GM21723 (cell line): ENCODE measurements at regions not wholly inside any gene's neighbourhood (a gene's known extent, or its start where the extent isn't known, plus 50 kb on each side); places are given as distances from the start of the nearest gene placed in this dataset.

Experiments
- ATAC-seq: cut with Tn5 transposase; IDR thresholded peaks from one replicate; pipeline ENCODE4 v1.9.1; 2021; ENCODE audit warnings: mild to moderate bottlenecking, moderate library complexity; ENCODE audit not compliant: unreplicated experiment

- ATAC-seq = no peak
These were observed 52.8 kb upstream of the DHX15 start for GRCh38 chr4:24637173-24637572.

GRCh38 chr4:24638396-24638875 is 54.1 kb upstream of the DHX15 start:
- ATAC-seq = no peak

GRCh38 chr4:24639714-24640113 is 55.4 kb upstream of the DHX15 start:
- ATAC-seq = no peak

GRCh38 chr4:24640366-24640765 is 56.0 kb upstream of the DHX15 start:
- no peak for ATAC-seq

DNA sequence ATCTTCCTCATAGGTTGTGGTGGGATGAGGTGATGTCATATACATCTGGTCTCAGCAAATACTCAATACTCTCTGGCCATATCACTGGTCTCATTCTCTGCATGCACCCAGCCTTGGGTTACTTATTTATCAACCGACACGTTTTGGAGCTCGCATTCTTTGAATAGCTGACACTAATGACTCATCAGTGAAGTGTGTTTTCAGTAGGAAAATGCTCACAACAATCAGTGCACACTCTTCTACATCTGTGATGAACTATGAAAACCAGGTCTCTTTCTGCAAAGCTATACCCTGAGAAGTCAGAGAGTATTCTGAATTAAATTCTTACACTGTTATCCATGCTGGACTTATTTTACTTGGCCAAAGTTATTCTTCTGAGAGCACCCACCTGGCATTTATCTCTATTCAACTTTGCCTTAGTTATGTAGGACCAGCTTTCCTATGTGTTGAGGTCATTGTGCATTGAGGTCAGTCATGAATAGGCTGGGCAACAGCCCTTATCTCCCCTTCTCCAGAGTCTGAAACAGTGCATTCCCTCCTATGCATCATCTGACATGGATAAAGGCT is 58.7 kb upstream of the DHX15 start:
- no peak for ATAC-seq

GRCh38 chr4:24643774-24644520 is 59.6 kb upstream of the DHX15 start:
- no peak for ATAC-seq

- ATAC-seq = no peak
These were observed 60.8 kb upstream of the DHX15 start for GRCh38 chr4:24644983-24645764.

DNA sequence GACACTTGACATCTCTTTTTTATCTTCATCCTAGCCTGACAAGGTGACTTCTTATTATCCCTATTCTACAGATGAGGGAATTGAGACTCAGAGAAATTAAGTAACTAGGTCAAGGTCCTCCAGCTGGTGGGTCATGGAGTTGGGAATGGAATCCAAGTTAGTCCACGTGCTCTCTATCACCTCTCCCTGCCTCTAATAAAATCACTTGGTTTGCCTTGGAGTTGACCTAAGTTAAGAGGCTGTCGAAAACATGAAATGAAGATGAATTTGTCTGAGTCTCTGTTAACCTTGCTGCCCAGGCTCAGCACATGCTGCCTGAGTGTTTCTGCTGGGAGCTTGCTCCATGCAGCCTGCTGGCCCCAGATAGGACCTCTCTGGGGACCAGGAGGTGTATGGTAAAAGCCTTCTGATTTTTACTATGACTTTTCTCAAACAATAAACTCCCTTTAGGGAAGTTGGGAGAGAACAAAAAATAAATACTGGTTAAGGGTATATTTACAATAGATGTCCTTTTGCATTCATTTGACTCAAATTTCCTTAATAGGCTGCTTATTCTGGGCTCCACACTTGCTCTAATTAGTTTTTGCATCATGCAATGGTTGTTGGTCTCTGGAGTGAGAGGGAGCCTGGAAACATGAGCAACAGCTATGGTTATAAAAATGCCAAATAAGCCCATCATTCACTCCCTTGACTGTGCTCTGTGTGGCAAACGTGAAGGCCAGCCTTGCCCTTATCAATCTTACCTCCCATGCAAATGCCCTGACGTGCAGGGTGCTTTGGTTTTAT is 61.6 kb upstream of the DHX15 start:
- no peak for ATAC-seq

- ATAC-seq = no peak
These were observed 62.6 kb upstream of the DHX15 start for GRCh38 chr4:24646798-24647460.

DNA sequence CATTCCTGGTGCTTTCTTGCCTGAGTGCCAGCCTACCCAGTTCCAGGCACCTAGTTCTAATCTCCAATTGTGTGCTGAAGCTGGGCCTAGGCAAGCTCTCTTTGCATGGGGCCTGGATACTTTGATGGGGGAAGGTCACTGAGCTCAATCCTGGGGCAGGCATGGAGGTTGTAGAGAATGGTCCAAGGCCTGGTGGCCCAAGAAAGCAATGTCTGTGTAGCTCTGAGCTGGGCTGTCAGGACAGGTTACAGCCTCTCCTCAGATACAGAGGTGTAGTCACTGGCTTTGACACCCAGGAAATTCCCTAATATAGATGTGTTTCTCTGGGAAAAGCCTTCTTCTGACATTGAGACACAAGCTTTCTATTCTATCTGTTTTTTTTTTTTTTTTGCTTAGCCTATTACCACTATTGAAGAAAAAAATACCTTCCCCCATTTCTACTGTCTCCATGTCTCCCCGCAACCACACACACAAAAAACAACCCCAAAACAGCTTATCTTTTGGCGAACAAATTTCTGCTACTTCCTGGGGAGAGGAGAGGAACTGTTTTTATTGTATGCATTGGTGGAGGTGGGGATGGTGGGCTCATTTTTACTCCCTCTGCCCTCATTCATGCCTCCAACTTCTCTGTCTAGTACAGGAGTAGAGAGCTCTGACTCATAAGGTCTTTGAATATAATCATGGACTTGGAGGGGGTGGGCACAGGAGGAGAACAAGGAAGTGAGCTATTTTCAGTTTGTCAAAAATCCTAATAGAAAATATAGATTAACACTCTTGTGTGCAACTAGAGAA is 66.7 kb upstream of the DHX15 start:
- no peak for ATAC-seq

DNA sequence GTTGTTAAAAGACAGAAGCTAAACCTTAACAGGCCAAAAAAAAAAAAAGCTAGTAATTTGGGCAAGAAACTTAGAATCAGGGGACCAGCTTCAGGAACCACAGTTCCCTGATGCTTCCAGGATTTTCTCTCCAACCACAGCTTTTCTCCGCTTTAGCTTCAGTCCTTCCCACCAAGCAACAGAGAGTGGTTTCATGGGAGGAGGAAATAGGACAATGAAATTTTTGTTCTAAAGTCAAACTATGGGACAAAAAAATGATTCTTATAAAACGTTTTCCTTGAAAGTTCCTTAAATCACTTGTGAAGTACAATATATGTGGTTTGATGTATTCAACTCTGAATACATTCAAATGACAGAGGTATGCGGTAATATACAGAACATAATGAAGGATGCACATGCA is 71.0 kb upstream of the DHX15 start:
- ATAC-seq = no peak

GRCh38 chr4:24655971-24656370 is 71.6 kb upstream of the DHX15 start:
- ATAC-seq = no peak

DNA sequence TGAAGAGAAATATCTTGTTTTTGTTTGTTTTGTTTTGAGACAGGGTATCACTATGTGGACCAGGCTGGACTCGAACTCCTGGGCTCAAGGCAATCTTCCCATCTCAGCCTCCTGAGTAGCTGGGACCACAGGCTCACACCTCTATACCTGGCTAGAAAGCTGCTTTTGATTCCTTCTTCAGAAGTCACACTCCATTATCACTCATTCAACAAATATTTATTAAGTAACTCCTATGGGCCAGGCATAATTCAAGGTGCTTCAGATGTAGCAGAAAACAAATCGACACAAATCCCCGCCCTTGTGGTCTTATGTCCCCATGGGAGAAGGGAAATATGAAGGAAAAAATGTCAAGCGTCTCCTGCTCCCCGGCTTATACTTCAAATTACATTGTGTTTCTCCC is 72.6 kb upstream of the DHX15 start:
- ATAC-seq = no peak

DNA sequence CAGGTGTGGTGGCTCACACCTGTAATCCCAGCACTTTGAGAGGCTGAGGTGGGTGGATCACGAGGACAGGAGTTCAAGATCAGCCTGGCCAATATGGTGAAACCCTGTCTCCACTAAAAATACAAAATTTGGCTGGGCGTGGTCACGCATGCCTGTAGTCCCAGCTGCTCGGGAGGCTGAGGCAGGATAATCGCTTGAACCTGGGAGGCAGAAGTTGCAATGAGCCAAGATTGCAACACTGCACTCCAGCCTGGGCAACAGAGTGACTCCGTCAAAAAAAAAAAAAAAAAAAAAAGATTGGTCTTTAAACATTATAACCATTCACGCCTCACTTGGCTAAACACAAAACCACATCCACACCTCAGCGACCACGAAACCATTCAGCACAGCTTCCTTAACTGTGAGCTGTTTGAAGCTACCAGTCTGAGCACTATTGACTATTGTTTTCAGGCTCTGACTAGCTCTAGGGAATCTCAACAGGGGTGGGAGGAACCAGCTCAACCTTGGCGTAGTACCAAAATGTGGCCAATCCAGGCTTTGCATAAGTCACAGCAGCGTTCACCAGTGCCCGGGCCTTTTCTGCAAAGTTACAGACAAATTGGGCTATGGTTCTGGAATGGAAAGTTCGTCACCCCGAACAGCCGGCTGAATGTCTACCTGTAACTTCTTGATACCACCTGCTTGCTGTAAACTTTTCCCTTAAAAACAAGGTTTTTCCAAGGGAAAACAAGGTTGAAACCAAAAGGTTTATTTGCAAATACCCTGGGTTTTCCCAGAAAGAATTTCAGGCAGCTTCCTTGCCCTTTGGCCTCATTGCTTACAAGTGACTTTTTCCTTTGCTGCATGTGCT is 73.6 kb upstream of the DHX15 start:
- ATAC-seq = peak; percentile 95

- no peak for ATAC-seq
These were observed 75.0 kb upstream of the DHX15 start for GRCh38 chr4:24659241-24659961.

DNA sequence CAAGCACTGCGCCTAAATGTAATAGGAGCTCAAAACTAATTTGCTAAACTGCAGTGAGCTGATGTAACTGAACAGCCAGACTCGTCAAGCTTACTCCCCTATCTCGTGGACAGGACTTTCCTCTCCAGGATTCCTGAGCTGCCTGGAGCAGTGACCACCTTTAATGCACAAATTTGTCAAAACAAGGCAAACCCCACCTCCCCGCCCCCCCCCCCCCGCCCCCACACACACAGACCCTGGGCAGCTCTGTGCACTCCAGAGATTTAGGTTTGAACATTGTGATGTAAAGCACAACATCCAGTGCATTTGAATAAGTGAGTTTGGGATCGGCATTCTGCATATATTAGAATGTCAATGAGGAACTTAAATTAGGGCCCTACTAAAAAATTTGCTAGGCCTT is 77.7 kb upstream of the DHX15 start:
- ATAC-seq = no peak

DNA sequence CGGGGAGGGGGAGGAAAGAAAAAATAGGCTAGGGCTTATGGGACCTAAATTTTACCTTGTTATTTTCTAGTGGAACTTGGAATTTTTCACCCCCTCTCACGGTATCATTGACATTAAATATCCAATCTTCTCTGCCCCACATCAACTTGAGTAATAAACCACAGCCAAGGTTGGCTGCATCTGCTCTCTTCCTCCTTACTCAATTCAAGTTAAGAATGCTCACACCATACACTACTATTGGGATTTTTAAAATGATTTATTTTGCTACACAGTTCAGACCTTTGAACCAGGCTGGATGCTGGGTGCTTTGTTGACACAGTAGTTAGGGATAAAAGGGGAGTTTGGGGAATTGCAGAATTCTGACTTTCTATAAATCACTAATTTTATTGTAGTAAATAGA is 78.2 kb upstream of the DHX15 start:
- ATAC-seq = no peak

DNA sequence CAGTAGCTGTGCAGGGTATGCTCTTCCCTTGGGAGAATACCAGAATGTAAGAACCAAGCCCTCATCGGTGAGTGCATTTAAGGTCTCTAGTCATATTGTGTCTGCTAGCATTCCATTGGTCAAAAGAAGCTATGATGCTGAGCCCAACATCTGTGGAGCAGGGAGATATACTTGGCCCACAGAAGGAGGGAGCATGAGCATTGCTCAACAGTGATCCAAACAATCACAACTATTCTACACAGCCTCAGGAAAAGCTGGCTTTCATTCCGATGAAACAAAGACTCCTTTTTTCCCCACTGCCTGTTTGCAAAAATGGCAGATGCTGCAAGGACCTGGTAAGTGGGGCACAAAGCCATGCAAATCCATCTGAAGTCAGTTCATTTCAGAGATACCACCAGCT is 80.6 kb upstream of the DHX15 start:
- no peak for ATAC-seq
